Neuronal stem cell (in vitro differentiated cells): ENCODE measurements at regions not wholly inside any gene's neighbourhood (a gene's known extent, or its start where the extent isn't known, plus 50 kb on each side); places are given as distances from the start of the nearest gene placed in this dataset.
"Not testable (repeated sequence)": the region's sequence is repeated elsewhere in the genome, so short reads cannot be mapped to it uniquely, and the experiment has no call there.

ENCODE experiments used
- DNase-seq: peaks from one replicate; pipeline ENCODE4 v3.0.0-alpha.2; 2013; ENCODE audit warnings: low spot score
- H2AFZ ChIP-seq: one replicate; pipeline ENCODE4 v1.6.1; 2013; ENCODE audit warnings: mild to moderate bottlenecking, low read length, inconsistent platforms
- H2AK5ac ChIP-seq: 2 replicates; pipeline ENCODE4 v1.6.1; 2013; ENCODE audit warnings: low read depth, mild to moderate bottlenecking, inconsistent platforms, low read length, moderate library complexity, mixed read lengths
- H2BK120ac ChIP-seq: 2 replicates; pipeline ENCODE4 v1.6.1; 2013; ENCODE audit warnings: low read depth, mild to moderate bottlenecking, inconsistent platforms, low read length, moderate library complexity, mixed read lengths
- H2BK12ac ChIP-seq: one replicate; pipeline ENCODE4 v1.6.1; 2013; ENCODE audit warnings: low read length, inconsistent platforms
- H2BK15ac ChIP-seq: 2 replicates; pipeline ENCODE4 v1.6.1; 2013; ENCODE audit warnings: mild to moderate bottlenecking, low read length, inconsistent platforms, mixed read lengths
- H2BK5ac ChIP-seq: one replicate; pipeline ENCODE4 v1.6.1; 2013; ENCODE audit warnings: inconsistent platforms, mild to moderate bottlenecking, low read length, moderate library complexity
- H3K14ac ChIP-seq: one replicate; pipeline ENCODE4 v1.6.1; 2013; ENCODE audit warnings: low read length, inconsistent platforms
- H3K18ac ChIP-seq: 2 replicates; pipeline ENCODE4 v1.6.1; 2013; ENCODE audit warnings: low read length, inconsistent platforms
- H3K23ac ChIP-seq: 2 replicates; pipeline ENCODE4 v1.6.1; 2013; ENCODE audit warnings: low read depth, mild to moderate bottlenecking, mixed read lengths, low read length, inconsistent platforms; ENCODE audit not compliant: poor library complexity
- H3K27ac ChIP-seq: replicated peaks from 3 replicates; pipeline ENCODE4 v1.5.1; 2013; ENCODE audit warnings: low read length, inconsistent platforms
- H3K27me3 ChIP-seq, 3 experiments: 2 replicates each; pipeline ENCODE4 v1.6.1; 2013; ENCODE audit warnings: low read length in 3 of 3, mild to moderate bottlenecking in 2 of 3, inconsistent platforms in 1 of 3, low read depth in 1 of 3, mixed read lengths in 1 of 3, moderate library complexity in 1 of 3; ENCODE audit not compliant: control insufficient read depth in 3 of 3, insufficient read depth in 3 of 3
- H3K36me3 ChIP-seq, 2 donors: replicated peaks in 1 of 2; 2 replicates each; pipeline ENCODE4 v1.6.1; 2013; ENCODE audit warnings: low read length in 2 of 2; ENCODE audit not compliant: control insufficient read depth in 2 of 2, insufficient read depth in 2 of 2
- H3K4ac ChIP-seq: 2 replicates; pipeline ENCODE4 v1.6.1; 2013; ENCODE audit warnings: inconsistent platforms, mild to moderate bottlenecking, low read length, moderate library complexity
- H3K4me1 ChIP-seq, 2 donors: 1 replicate in 1 of 2; 2 replicates in 1 of 2; pipeline ENCODE4 v1.6.1; 2013; ENCODE audit warnings: low read length in 2 of 2, low read depth in 1 of 2; ENCODE audit not compliant: control insufficient read depth in 2 of 2, insufficient read depth in 1 of 2
- H3K4me2 ChIP-seq: one replicate; pipeline ENCODE4 v1.6.1; 2013; ENCODE audit warnings: mild to moderate bottlenecking, low read length, inconsistent platforms; ENCODE audit not compliant: insufficient read depth, poor library complexity, severe bottlenecking
- H3K4me3 ChIP-seq, 2 donors: 2 replicates each; pipeline ENCODE4 v1.5.1; 2013; ENCODE audit warnings: low read length in 2 of 2, mild to moderate bottlenecking in 2 of 2, inconsistent platforms in 1 of 2, moderate library complexity in 1 of 2
- H3K79me1 ChIP-seq: one replicate; pipeline ENCODE4 v1.6.1; 2013; ENCODE audit warnings: low read depth, mild to moderate bottlenecking, inconsistent platforms, low read length, moderate library complexity
- H3K9ac ChIP-seq: one replicate; pipeline ENCODE4 v1.6.1; 2013; ENCODE audit warnings: mild to moderate bottlenecking, low read depth, low read length, inconsistent platforms; ENCODE audit not compliant: poor library complexity
- H3K9me3 ChIP-seq, 2 donors: replicated peaks in 1 of 2; 2 replicates each; pipeline versions ENCODE3 to v1.6.1; 2013; ENCODE audit warnings: low read length in 2 of 2, mild to moderate bottlenecking in 2 of 2, inconsistent platforms in 1 of 2, low read depth in 1 of 2, mixed read lengths in 1 of 2, moderate library complexity in 1 of 2; ENCODE audit not compliant: control insufficient read depth in 2 of 2, insufficient read depth in 1 of 2
- H4K8ac ChIP-seq: one replicate; pipeline ENCODE4 v1.6.1; 2013; ENCODE audit warnings: low read depth, mild to moderate bottlenecking, inconsistent platforms, low read length, moderate library complexity
- H4K91ac ChIP-seq: one replicate; pipeline ENCODE4 v1.6.1; 2013; ENCODE audit warnings: low read length, low read depth, mild to moderate bottlenecking, inconsistent platforms; ENCODE audit not compliant: poor library complexity
- WGBS, 2 donors: extraction: QIAGEN DNeasy Blood & Tissue Kit; methylation state at CpG; one replicate each; pipeline ENCODE4 v1.1.7; 2013; ENCODE audit warnings: missing lambda C conversion rate in 2 of 2, mixed read lengths in 1 of 2; ENCODE audit not compliant: insufficient read length in 2 of 2, insufficient replicate concordance in 1 of 2; ENCODE audit errors: extremely low coverage in 2 of 2; 5-methylcytosine and 5-hydroxymethylcytosine counted together

DNA sequence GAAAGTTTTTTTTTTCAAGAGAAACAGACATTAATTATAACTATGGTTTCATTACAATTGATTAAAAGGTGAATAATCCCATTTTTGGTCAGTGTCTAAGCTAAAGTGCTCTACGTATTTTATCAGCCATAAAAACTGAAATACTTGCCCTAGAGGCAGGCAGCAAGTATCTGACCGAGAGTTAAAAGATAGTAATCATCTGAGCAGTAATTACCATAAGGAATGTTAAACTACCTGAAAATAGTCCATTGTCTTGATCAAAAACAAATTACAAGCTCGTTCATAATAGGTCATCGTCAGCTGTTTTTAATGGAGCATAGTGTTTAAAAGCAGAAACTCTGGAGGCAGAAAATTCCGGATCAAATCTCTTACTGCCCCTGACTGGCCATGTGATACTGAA lies 105.7 kb upstream of the ZEB2 start:
- no peak overlapping the region for H4K8ac ChIP-seq
- H3K4ac ChIP-seq = no peak overlapping the region
- H4K91ac ChIP-seq = no peak overlapping the region
- peaks cover 0 to 6% of the 10 kb centered on the region in 2 donors for H3K9me3 ChIP-seq
- H2BK120ac ChIP-seq = no peak overlapping the region
- no peak overlapping the region for H2AK5ac ChIP-seq
- no peak overlapping the region for H2AFZ ChIP-seq
- no peak overlapping the region for H3K18ac ChIP-seq
- H2BK15ac ChIP-seq = no peak overlapping the region
- no peak overlapping the region for H2BK5ac ChIP-seq
- H3K23ac ChIP-seq = no peak overlapping the region
- no peaks in the 10 kb centered on the region for H3K27me3 ChIP-seq
- H3K36me3 ChIP-seq = no peaks in the 10 kb centered on the region
- H3K4me3 ChIP-seq = no peak overlapping the region
- DNase-seq = no peak
- H2BK12ac ChIP-seq = no peak overlapping the region
- H3K4me1 ChIP-seq = no peaks in the 10 kb centered on the region
- H3K79me1 ChIP-seq = no peaks in the 10 kb centered on the region
- no peak overlapping the region for H3K27ac ChIP-seq
- H3K9ac ChIP-seq = no peak overlapping the region
- WGBS, 2 donors = no CpG with 5 or more reads among the region's 5 CpGs
- H3K4me2 ChIP-seq = no peak overlapping the region
- H3K14ac ChIP-seq = no peak overlapping the region

DNA sequence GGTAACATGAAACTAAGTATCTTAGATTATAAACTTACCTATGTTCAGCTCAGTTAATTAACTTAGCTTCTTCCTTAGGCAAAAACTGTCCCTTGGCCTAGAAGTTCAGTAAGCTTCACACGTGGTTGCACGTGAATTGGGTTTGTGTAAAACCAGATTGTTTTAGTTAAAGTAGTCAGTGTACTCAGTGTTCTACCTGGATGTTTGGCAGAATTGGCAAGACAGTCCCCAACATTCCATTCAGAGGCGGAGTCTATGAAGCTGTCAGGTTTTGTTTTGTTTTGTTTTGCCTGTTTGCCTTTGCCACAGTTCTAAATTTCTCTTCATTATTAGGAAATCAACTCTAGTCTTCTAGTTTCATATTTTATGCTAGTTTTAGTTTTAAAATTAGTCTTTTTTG lies 105.3 kb upstream of the ZEB2 start:
- H4K91ac ChIP-seq = no peak overlapping the region
- H2BK12ac ChIP-seq = no peak overlapping the region
- no peak overlapping the region for H2AK5ac ChIP-seq
- H3K14ac ChIP-seq = no peak overlapping the region
- no peak overlapping the region for H3K18ac ChIP-seq
- H3K9me3 ChIP-seq = peaks cover 0 to 6% of the 10 kb centered on the region in 2 donors
- no peak for DNase-seq
- no peak overlapping the region for H2BK120ac ChIP-seq
- no peaks in the 10 kb centered on the region for H3K36me3 ChIP-seq
- no peaks in the 10 kb centered on the region for H3K79me1 ChIP-seq
- no peak overlapping the region for H2BK15ac ChIP-seq
- H3K4ac ChIP-seq = no peak overlapping the region
- H3K4me3 ChIP-seq = no peak overlapping the region
- no peak overlapping the region for H3K9ac ChIP-seq
- H3K4me1 ChIP-seq = no peaks in the 10 kb centered on the region
- H2BK5ac ChIP-seq = no peak overlapping the region
- no peak overlapping the region for H2AFZ ChIP-seq
- H3K4me2 ChIP-seq = no peak overlapping the region
- H3K23ac ChIP-seq = no peak overlapping the region
- H3K27me3 ChIP-seq = no peaks in the 10 kb centered on the region
- no CpG with 5 or more reads among the region's 3 CpGs for WGBS, 2 donors
- no peak overlapping the region for H3K27ac ChIP-seq
- H4K8ac ChIP-seq = no peak overlapping the region

DNA sequence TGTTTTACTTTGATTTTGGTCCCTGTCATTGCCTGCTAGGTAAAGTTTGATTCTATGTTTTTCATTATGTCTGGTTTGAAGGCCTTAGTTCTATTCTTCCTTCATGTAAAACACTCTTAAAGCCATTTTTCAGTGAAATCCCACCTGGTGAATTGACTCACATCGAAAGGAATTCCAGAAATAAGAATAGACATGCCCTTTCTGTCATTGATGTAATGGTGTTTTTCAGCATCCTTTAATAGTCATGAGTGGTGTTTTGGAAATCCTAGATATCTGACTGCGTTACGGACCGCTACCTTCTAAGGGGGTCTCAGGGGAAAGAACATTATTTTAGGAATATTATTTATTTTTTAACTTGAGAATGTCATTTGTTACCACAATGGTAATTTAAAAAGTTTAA lies 104.5 kb upstream of the ZEB2 start:
- Histone ChIP-seq H4K8ac (no peak overlapping the region), H3K18ac (no peak overlapping the region), H3K27ac (no peak overlapping the region), H4K91ac (no peak overlapping the region), H2AK5ac (no peak overlapping the region), H3K36me3 (no peaks in the 10 kb centered on the region), H3K4me1 (no peaks in the 10 kb centered on the region), H2BK5ac (no peak overlapping the region), H2BK12ac (no peak overlapping the region), H2AFZ (no peak overlapping the region), H2BK120ac (no peak overlapping the region), H2BK15ac (no peak overlapping the region), H3K14ac (no peak overlapping the region), H3K4ac (no peak overlapping the region), H3K27me3 (no peaks in the 10 kb centered on the region), H3K79me1 (no peaks in the 10 kb centered on the region), H3K23ac (no peak overlapping the region), H3K9ac (no peak overlapping the region), H3K4me3 (no peak overlapping the region), H3K9me3 (peaks cover 0 to 6% of the 10 kb centered on the region in 2 donors), H3K4me2 (no peak overlapping the region)
- WGBS, 2 donors = no CpG with 5 or more reads among the region's 4 CpGs
- no peak for DNase-seq

DNA sequence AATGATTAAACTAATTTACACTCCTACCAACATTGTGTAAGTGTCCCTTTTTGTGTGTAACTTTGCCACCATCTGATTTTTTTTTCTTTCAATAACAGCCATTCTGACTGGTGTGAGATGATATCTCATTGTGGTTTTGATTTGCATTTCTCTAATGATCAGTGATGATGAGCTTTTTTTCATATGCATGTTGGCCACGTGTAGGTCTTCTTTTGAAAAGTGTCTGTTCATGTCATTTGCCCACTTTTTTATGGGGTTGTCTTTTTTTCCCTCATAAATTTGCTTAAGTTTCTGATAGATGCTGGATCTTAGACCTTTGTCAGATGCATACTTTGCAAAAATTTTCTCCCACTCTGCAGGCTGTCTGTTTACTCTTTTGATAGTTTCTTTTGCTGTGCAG lies 102.5 kb upstream of the ZEB2 start:
- H2AFZ ChIP-seq, H2AK5ac ChIP-seq, DNase-seq, H3K4ac ChIP-seq, H2BK12ac ChIP-seq, H3K23ac ChIP-seq, H4K91ac ChIP-seq, H2BK120ac ChIP-seq, H2BK15ac ChIP-seq, H3K27ac ChIP-seq, H3K36me3 ChIP-seq, H3K79me1 ChIP-seq, H3K9me3 ChIP-seq, H3K9ac ChIP-seq, H3K18ac ChIP-seq, H3K4me2 ChIP-seq, H3K27me3 ChIP-seq, H4K8ac ChIP-seq, H3K4me3 ChIP-seq, H3K14ac ChIP-seq, H3K4me1 ChIP-seq, H2BK5ac ChIP-seq: not testable (repeated sequence)
- WGBS, 2 donors = no CpG with 5 or more reads among the region's 1 CpG
